ENCODE measurements at regions not wholly inside any gene's neighbourhood (a gene's known extent, or its start where the extent isn't known, plus 50 kb on each side); places are given as distances from the start of the nearest gene placed in this dataset.

DNA sequence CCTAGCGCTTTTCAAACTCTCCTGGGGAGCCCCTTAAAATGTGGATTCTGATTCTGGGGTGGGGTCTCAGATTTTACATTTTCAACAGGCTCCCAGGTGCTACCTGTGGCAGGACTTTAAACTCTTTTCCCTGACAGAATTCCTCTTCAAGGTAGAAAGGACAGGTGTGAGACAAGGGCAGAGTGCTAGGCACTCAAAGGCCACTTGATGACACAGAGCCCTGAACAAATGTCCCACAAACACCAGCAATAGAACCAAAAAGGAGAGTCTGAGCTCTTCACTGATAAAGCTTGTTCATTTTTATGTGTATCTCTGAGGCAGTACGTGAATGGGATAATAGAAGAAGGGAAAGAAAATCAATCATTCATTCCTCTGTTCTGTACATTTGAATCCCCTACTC, 77.7 kb upstream of the PELI1 start:
- no peak for DNase-seq (ENCODE audit: low spot score)

DNA sequence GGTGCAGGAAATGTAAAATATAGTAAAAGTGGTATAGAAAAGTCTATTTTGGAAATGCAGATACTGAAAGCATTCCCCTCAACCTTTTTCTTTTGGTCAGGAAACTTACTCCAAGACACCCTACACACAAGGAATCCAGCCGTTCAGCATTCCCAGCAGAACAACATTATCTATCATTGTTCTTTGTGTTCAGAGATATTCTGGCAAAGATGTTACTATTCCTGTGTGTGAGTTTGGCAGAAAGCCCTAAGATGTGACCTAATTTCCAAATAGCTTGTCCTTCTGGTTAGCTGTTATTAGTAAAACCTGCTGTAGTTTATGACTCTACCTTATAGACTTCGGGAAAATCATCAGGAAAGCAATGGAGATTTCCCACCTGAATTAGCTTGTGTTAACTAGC, 78.1 kb upstream of the PELI1 start:
- DNase-seq (ENCODE audit: low spot score) = no peak

DNA sequence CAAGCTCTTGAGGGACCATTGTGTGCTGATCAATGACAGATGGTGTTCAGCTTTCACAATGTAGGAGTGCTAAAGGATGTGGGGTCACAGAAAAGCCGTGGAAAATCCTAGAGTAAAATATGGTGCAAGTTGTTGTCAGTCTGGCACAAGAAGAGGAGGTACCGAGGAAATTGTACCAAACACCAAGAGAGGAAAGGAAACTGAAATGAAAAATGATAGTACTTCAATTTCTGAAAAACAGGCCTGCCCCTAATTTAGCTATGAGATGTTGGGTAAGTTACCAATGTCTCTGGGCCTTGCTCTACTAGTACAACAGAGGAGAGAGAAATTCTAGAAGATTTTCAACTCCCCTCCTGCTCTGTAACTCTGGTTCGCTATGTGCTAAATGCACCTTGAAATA, 78.8 kb upstream of the PELI1 start:
- no peak for DNase-seq (ENCODE audit: low spot score)

DNA sequence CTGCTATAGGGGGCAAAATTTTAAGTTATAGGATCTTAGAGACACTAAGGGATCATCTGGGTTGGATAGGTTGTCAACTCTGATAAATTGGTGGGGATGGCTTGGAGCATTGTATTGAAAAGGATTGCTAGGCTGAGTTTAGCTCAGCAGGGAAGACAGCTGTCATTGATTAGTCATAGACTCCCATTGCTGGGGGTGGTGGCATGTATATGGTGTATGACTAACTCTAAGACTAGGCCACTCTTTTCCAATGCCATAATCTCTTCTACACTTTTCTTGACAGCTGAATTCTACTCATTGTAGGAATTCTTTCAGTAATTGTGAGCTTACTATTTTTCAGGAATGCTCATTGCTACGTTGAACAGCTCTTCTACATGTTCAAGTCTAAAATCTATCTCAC, 81.3 kb upstream of the PELI1 start:
- no peak for DNase-seq (ENCODE audit: low spot score)

DNA sequence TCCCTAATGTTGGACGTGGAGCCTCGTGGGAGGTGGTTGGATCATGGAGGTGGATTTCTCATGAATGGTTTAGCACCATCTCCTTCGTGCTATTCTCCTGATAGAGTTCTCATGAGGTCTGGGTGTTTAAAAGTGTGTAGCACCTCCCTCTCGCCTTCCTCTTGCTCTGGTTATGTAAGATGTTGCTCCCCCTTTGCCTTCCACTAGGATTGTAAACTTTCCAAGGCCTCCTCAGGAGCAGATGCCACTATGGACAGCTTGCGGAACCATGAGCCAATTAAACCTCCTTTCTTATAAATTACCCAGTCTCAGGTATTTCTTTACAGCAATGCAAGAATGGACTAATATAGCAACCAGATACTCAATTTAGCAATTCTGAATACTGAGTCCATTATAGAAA, 82.4 kb upstream of the PELI1 start:
- no peak for DNase-seq (ENCODE audit: low spot score)

DNA sequence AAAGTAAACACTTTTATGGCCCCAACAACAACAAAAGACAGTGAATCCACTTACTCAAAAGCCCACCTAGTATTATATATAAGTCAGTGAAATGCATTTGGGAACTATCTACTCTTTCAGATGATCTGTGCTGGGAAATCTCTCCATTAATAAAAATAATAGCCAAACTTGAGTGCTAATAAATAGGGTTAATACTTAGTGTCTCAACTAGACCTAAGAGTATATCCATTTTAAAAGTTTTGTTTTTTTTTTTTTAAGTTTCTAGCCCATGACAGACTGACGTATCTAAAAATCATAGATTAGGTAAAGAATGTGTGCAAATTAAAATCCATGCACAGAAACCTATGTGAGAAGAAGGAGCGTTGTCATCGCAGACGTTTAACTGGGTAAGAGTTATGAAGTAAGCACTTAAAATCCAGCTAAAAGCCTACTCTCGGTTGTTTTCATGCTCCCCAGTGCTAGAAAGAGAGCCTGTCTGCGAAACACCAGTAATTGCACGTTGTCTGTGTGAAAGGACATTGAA, 83.4 kb upstream of the PELI1 start:
- DNase-seq (ENCODE audit: low spot score) = no peak

DNA sequence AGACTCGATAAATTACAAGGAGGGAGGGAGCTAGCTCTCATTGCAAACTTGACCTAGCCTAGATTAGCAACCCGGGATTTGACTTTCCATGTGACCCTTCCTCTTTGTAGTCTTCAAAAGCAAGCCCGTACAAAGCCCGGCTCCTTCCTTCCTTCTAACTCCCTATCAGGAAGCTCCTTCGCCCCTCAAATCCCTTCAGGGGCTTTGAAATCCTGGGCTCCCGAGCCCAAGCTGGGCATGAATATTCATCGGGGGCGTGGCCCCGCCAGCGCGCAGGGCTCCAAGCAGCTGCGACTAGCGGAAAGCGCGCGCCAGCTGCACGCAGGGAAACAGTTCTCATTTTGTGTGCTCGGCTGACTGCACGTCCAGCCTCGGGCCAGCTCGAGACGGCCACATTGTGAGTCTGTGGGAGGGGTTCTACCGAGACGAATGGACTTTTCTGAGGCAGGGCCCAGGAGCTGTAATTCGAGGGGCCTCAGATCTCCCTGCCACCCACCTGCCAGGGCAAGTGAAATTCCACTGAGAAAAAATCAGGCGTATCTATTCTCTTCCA, 84.0 kb upstream of the PELI1 start:
- peak; percentile 41 for DNase-seq (ENCODE audit: low spot score)

DNA sequence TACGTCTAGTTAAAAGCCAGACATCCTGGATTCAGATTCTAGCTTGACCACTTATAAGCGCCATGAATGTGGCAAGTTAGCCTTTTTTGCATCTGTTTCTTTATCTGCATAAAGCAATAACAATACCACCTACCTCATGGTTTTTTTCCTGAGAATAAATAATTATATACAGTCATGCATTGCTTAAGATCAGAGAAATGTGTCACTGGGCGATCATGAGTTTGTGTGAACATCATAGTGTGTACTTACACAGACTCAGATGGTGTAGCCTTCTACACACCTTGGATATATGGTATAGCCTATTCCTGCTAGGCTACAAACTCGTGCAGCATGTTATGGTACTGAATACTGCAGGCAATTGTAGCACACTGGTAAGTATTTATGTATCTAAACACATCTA, 84.7 kb upstream of the PELI1 start:
- no peak for DNase-seq (ENCODE audit: low spot score)

DNA sequence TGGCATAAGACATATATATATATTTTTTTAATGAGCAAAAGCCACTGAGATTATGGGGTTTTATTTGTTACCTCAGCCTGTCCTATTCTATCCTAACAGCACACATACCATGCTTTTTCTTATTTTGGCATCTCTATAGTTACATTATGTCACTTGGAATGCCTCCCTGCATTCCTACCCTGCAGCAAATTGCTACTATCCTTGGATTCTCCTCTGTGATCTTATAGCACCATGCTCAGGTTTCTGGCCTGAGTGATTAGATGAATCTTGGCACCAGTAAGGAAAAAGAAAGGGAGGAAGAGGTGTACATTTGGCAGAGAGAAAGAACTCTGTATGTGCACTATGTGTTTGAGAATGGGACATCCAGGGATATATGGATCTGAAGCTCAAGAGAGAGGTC, 86.3 kb upstream of the PELI1 start:
- DNase-seq (ENCODE audit: low spot score) = no peak

DNA sequence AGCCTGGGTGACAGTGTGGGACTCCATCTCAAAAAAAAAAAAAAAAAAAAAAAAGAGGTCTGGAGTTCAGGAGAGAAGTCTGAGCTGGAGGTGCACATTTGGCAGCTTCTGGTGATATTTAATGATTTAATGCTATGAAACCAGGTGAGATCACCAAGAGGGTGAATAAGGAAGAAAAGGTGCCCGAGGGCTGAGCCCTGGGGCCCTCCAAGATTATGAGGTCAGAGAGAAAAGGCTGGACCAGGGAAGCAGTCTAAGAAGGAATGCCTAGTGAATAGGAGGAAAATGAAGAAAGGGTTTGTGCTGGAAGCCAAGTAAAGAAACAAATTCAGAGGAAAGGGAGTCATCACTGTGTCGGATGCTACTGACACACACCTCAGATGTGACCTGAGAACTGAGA, 88.0 kb upstream of the PELI1 start:
- no peak for DNase-seq (ENCODE audit: low spot score)

DNA sequence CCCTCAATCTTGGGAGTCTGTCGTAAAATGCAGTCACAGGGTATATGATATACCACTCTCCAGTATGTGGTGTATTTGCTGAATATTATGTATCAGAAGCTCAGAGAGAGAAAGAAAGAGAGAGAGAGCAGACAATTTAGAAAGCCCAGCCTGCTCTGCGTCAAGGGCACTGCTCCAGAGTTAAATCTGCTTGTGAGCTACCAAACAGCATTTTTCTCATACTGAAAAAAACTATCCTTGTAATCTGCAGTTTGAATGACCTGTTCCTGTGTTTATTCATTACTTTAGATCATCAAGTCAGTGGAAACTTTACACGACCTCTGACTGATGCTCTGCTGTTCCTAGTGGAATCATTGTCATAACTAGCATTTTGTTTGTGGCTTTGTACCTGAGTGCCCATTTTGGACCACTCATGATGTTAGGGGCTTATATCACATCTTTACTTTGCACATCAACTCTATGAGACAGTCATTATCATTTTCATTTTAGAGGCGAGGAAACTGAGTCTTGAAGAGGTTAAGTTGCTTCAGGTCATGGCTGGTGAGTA, 89.2 kb upstream of the PELI1 start:
- no peak for DNase-seq (ENCODE audit: low spot score)

DNA sequence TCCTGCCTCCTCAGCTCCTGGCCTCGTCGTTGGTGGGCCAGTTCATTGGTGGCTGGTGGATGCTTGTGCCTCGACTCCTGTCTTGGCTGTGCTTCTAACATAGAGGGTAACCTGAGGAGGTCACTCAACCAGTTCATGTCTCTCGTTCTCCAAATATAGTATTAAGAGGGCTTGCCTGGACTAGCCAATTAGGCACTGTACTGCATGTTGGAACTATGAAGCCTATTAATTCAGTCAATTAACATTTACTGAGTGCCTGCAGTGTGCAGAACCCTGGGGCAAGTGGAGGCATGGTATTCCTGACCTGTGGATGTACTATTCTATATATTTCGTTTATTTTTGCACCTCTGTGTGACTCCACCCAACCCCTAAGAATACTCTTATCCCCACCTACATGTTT, 89.9 kb upstream of the PELI1 start:
- DNase-seq (ENCODE audit: low spot score) = no peak

DNA sequence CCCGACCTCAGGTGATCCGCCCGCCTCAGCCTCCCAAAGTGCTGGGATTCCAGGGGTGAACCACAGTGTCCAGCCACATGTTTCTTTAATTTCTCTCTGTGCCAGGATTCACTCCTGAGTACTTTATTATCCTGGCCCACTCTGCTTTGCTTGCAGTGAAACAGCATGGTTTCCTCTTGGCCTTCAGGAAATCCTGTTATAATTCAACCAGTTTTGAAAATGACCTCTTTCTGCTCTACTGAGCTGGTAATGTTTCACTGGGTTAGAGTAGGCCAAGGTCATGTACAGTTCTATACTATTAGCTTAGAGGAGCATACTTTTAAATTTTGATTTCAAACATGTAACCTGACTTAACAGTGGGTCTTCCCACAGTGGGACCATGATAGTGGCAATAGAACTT, 90.6 kb upstream of the PELI1 start:
- DNase-seq (ENCODE audit: low spot score) = no peak

DNA sequence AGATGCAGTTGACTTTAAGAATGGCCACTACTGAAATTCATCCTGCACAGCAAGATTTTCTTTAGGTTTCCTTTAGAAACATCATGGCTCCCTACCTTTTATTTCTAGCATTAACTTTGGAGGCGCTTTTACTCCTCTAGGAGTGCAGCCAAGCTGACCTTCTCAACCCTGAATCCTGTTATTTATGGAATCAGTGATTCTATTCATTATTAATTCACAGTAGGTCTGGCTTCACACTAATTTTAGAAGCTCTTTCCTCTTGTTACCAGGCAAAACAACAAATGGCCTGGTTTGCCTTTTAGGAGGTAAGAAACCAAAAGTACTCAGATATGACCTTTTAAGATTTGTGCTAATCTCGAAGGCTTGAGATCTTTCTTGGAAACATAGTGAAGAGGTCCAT, 93.0 kb upstream of the PELI1 start:
- no peak for DNase-seq (ENCODE audit: low spot score)

DNA sequence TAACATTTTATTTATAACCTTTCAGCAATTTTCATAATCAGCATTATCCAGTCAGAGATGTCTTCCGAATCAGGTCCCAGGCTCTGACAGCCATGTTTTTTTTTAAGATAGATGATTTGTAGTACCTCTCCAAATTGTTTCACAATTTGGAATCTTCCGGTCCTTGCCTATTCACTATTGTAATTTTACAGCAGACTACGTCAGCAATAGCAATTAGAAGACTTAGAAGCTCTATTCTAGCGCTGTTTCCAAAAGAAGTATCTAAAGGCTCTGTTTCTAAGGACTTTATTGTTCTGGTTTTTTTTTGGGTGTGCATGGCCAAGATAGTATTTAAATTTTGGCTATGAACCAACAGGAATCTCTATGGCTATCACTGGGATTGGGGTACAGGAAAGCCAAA, 94.6 kb upstream of the PELI1 start:
- DNase-seq (ENCODE audit: low spot score) = no peak

DNA sequence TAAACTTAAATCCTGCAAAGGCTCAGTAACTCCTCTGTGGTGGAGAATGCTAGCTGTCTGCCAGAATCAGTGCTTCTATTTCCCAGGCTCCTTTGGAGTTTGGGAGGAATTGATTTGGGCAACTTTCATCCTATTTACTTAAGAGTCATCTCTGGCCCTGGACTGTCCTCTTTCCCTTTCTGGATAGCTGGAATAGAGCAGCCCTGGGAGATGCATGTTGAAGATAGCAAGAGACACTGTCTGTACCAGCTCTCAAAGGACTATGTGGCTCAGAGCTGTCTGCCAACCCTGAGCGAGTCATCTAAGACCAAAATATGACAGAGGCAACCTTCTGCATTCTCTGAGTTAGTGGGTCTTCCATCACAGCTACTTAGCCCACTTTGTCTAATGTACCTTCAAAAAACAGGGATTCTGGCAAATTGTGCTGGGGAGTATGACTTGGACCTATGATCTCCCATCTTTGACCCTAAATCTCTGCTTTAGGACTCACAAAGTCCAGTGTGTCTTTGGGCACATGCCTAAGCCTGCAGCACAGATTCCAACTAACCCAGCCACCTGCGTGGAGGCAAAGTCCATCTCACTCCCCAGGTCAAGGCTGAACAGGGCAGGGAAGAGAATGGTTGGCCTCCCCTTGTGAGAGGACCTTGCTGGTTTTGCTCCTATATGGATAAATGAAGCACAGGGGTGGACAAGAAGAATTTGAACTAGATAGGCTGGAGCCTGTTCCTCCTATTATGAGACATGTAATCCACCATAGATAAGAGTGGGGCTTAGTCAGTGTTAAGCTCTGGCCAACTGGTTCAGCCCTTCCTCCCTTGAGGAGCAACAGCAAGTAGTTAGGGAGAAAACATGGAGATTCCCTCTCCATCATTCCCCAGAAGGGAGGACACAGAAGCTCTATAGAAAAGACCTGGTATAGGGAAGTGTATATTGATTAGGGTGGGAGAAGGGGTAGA, 99.1 kb upstream of the PELI1 start:
- DNase-seq (ENCODE audit: low spot score) = no peak

DNA sequence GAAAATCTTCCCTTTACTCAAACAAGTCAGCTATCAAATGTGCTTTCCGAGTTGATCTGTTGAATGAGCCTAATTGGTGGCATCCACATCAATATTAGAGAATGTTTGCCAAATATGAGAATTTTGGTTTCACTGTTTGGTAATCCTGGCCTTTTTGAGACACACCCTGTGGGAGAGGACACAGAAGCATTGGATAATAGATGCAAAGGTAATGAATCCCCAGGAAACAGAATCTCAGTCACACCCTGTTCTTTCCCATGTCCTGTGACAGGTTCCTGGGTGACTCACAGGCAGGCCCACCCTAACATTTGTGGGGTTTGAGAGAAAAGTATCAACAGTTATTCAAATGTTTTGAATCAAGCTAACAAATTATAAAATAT, 99.8 kb upstream of the PELI1 start:
- DNase-seq (ENCODE audit: low spot score) = no peak

DNA sequence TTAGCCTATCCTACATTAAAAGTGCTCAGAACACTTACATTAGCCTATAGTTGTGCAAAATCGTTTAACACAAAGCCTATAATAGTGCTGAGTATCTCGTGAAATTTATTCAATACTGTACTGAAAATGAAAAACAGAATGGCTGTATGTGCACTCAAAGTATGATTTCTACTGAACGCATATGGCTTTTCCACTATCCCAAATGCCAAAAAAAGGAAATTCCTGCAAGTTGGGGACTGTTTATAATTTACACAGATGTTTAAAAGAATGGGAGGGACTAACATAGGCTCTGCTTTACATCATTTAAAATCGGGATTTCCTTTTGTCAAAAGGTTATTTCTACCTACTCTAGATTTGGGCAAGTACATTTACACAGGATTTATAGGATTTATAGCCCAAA, 101.4 kb upstream of the PELI1 start:
- no peak for DNase-seq (ENCODE audit: low spot score)

DNA sequence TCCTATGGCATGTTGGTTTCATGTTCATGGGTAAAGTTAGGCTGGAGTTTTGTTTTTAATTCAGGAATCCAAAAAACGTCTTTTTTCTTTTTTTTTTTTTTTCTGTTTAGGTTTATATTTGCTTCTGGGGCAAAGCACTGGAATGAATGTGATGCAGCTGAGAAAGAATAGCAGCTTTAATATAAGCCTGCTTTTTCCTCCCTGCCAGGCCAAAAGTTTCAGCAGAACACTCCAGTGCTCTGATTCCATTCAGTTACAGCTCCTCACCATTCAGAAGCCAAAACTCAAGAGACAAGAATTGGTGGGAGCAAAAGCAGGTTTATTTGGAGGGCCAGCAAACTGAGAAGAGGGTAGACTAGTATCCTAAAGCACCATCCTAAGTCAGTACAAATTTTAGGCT, 102.7 kb upstream of the PELI1 start:
- no peak for DNase-seq (ENCODE audit: low spot score)

DNA sequence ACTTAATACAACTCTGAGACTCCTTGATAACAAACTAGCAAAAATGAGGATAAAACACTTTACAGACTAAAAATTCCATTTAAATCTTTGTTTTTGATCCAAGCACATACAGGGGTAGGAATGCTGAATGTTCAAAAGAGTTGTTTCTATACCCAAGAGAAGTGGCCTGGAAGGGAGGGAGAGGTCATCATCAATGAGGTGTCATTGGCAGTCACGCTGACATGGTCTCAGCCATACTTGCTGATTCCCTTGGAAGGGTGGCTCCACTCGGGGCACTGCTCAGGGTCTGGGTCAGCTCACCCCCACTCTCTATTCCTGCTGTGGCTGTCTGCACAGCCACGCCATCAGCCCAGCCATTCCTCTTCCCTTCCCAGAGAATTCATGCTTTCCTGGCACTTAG, 105.2 kb upstream of the PELI1 start:
- DNase-seq (ENCODE audit: low spot score) = no peak

DNA sequence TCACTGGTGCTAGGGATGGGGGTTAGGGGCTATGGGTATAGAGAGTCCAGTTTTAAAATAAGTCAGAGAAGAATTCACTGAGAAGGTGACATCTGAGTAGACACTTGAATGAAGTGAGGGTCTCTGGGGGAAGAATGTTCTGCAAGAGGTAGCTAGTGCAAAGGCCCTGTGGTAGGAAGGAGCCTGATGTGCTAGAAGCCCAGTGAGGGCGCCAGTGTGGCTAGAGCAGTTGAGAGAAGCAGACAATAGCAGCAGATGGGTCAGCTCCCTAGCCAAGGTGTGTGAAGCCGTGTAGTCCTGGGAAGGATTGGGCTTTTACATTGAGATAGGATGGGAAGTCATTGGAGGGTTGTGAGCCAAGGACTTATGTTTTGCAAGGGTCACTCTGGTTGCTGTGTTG, 105.8 kb upstream of the PELI1 start:
- no peak for DNase-seq (ENCODE audit: low spot score)

DNA sequence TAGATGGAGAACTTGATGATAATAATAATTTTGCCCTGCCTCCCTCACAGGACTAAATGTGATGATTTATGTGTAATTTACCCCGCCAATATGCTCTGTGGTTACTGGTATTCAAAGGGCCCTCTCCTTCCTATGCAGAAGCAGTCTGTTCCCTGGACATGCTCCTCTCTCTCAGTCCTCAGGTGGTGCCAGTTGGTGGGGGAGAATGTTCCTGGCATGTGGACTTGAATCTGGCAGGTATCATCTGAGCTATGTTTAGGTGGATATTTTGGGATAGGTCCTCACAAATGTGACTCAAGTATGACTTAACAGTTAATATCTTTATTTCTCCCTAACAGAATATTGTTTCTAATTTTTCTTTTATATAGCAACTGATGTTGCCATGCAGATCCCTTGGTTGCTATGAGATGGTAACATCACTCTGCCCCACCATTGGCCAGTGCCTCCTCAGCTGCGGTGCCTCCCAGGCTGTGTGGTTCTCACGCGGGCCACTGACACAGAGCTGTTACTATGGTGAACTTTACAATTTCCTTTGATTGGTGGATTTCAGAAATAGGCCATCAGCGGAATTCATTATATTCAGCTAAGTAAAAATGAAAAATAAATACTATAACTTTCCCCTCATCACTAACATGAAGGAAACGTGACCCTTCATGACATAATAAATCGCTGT, 106.7 kb upstream of the PELI1 start:
- DNase-seq (ENCODE audit: low spot score) = no peak

Data from CD4-positive, alpha-beta T cell treated with Interleukin-2 at 100 ng/mL for 4 hours (primary cell).